HUES48 (cell line): ENCODE measurements at regions not wholly inside any gene's neighbourhood (a gene's known extent, or its start where the extent isn't known, plus 50 kb on each side); places are given as distances from the start of the nearest gene placed in this dataset.

Experiments used
- H3K27ac ChIP-seq: one replicate; pipeline ENCODE4 v1.7.0; 2013; ENCODE audit warnings: low read depth, low read length, inconsistent platforms
- H3K27me3 ChIP-seq: 2 replicates; pipeline ENCODE4 v1.6.1; 2013; ENCODE audit warnings: mild to moderate bottlenecking, low read length; ENCODE audit not compliant: control insufficient read depth, insufficient read depth
- H3K36me3 ChIP-seq: 2 replicates; pipeline ENCODE4 v1.6.1; 2013; ENCODE audit warnings: low read length; ENCODE audit not compliant: control insufficient read depth, insufficient read depth
- H3K4me1 ChIP-seq: 2 replicates; pipeline ENCODE4 v1.6.1; 2013; ENCODE audit warnings: mild to moderate bottlenecking, low read length; ENCODE audit not compliant: control insufficient read depth, insufficient read depth
- H3K4me3 ChIP-seq: 2 replicates; pipeline ENCODE4 v1.5.1; 2013; ENCODE audit warnings: mild to moderate bottlenecking, low read depth, low read length
- H3K9ac ChIP-seq: 2 replicates; pipeline ENCODE4 v1.6.1; 2013; ENCODE audit warnings: mild to moderate bottlenecking, low read depth, low read length, moderate library complexity
- H3K9me3 ChIP-seq: 2 replicates; pipeline ENCODE4 v1.6.1; 2013; ENCODE audit warnings: low read length; ENCODE audit not compliant: control insufficient read depth, insufficient read depth

GRCh38 chr2:192354512-192355244, 159.9 kb upstream of the TMEFF2 start:
- Histone ChIP-seq H3K27me3 (no peaks in the 10 kb centered on the region), H3K36me3 (no peaks in the 10 kb centered on the region), H3K4me1 (no peaks in the 10 kb centered on the region), H3K4me3 (no peak overlapping the region), H3K9ac (no peak overlapping the region), H3K27ac (no peak overlapping the region), H3K9me3 (no peaks in the 10 kb centered on the region)

GRCh38 chr2:192347542-192347941, 152.8 kb upstream of the TMEFF2 start:
- H3K27ac ChIP-seq: no peak overlapping the region
- no peak overlapping the region for H3K4me3 ChIP-seq
- H3K27me3 ChIP-seq: no peaks in the 10 kb centered on the region
- no peaks in the 10 kb centered on the region for H3K36me3 ChIP-seq
- no peak overlapping the region for H3K9ac ChIP-seq
- no peaks in the 10 kb centered on the region for H3K4me1 ChIP-seq
- H3K9me3 ChIP-seq: no peaks in the 10 kb centered on the region

GRCh38 chr2:192345287-192345686, 150.6 kb upstream of the TMEFF2 start:
- Histone ChIP-seq H3K9ac (no peak overlapping the region), H3K27me3 (no peaks in the 10 kb centered on the region), H3K36me3 (no peaks in the 10 kb centered on the region), H3K9me3 (no peaks in the 10 kb centered on the region), H3K27ac (no peak overlapping the region), H3K4me3 (no peak overlapping the region), H3K4me1 (no peaks in the 10 kb centered on the region)

GRCh38 chr2:192333642-192334041, 138.9 kb upstream of the TMEFF2 start:
- Histone ChIP-seq H3K27ac (no peak overlapping the region), H3K9ac (no peak overlapping the region), H3K27me3 (no peaks in the 10 kb centered on the region), H3K36me3 (no peaks in the 10 kb centered on the region), H3K4me1 (no peaks in the 10 kb centered on the region), H3K4me3 (no peak overlapping the region), H3K9me3 (no peaks in the 10 kb centered on the region)

GRCh38 chr2:192328297-192328696, 133.6 kb upstream of the TMEFF2 start:
- Histone ChIP-seq H3K9me3 (no peaks in the 10 kb centered on the region), H3K27ac (no peak overlapping the region), H3K27me3 (no peaks in the 10 kb centered on the region), H3K9ac (no peak overlapping the region), H3K36me3 (no peaks in the 10 kb centered on the region), H3K4me1 (no peaks in the 10 kb centered on the region), H3K4me3 (no peak overlapping the region)

GRCh38 chr2:192327576-192327975, 132.8 kb upstream of the TMEFF2 start:
- no peaks in the 10 kb centered on the region for H3K4me1 ChIP-seq

GRCh38 chr2:192315543-192315942, 120.8 kb upstream of the TMEFF2 start:
- Histone ChIP-seq H3K4me1 (no peaks in the 10 kb centered on the region), H3K9me3 (no peaks in the 10 kb centered on the region), H3K4me3 (no peak overlapping the region), H3K9ac (no peak overlapping the region), H3K36me3 (no peaks in the 10 kb centered on the region), H3K27ac (no peak overlapping the region), H3K27me3 (no peaks in the 10 kb centered on the region)

More at GRCh38 chr2:192327576-192327975, 132.8 kb upstream of the TMEFF2 start:
- Histone ChIP-seq H3K9me3 (no peaks in the 10 kb centered on the region), H3K27me3 (no peaks in the 10 kb centered on the region), H3K27ac (no peak overlapping the region), H3K4me3 (no peak overlapping the region), H3K9ac (no peak overlapping the region), H3K36me3 (no peaks in the 10 kb centered on the region)

- H3K9me3 ChIP-seq: no peaks in the 10 kb centered on the region
- no peaks in the 10 kb centered on the region for H3K4me1 ChIP-seq
- no peaks in the 10 kb centered on the region for H3K27me3 ChIP-seq
- H3K4me3 ChIP-seq: no peak overlapping the region
- no peaks in the 10 kb centered on the region for H3K36me3 ChIP-seq
- no peak overlapping the region for H3K27ac ChIP-seq
- no peak overlapping the region for H3K9ac ChIP-seq
Measured at GRCh38 chr2:192314800-192315481, 120.2 kb upstream of the TMEFF2 start.

- Histone ChIP-seq H3K4me1 (no peaks in the 10 kb centered on the region), H3K27ac (no peak overlapping the region), H3K27me3 (no peaks in the 10 kb centered on the region), H3K9me3 (no peaks in the 10 kb centered on the region), H3K4me3 (no peak overlapping the region), H3K9ac (no peak overlapping the region), H3K36me3 (no peaks in the 10 kb centered on the region)
Measured at GRCh38 chr2:192313773-192314172, 119.0 kb upstream of the TMEFF2 start.

- Histone ChIP-seq H3K4me1 (no peaks in the 10 kb centered on the region), H3K9ac (no peak overlapping the region), H3K36me3 (no peaks in the 10 kb centered on the region), H3K27ac (no peak overlapping the region), H3K4me3 (no peak overlapping the region), H3K9me3 (no peaks in the 10 kb centered on the region), H3K27me3 (no peaks in the 10 kb centered on the region)
Measured at GRCh38 chr2:192311701-192312460, 117.1 kb upstream of the TMEFF2 start.

GRCh38 chr2:192307530-192307929, 112.8 kb upstream of the TMEFF2 start:
- H3K27me3 ChIP-seq: no peaks in the 10 kb centered on the region
- H3K4me1 ChIP-seq: no peaks in the 10 kb centered on the region

More at GRCh38 chr2:192307530-192307929, 112.8 kb upstream of the TMEFF2 start:
- H3K27ac ChIP-seq: no peak overlapping the region
- no peak overlapping the region for H3K4me3 ChIP-seq
- no peak overlapping the region for H3K9ac ChIP-seq
- no peaks in the 10 kb centered on the region for H3K36me3 ChIP-seq
- H3K9me3 ChIP-seq: no peaks in the 10 kb centered on the region
